GM12878 (cell line): ENCODE measurements at regions not wholly inside any gene's neighbourhood (a gene's known extent, or its start where the extent isn't known, plus 50 kb on each side); places are given as distances from the start of the nearest gene placed in this dataset.

ENCODE experiments used
- BCL11A ChIP-seq: IDR thresholded peaks from 2 replicates; pipeline ENCODE4 v1.6.1; 2011; ENCODE audit warnings: low read depth, low read length
- CEBPZ ChIP-seq: fragments of 150-350 bp; IDR thresholded peaks from 2 replicates; pipeline ENCODE4 v1.6.1; 2016; ENCODE audit warnings: low read depth, low read length
- CTCF ChIP-seq, 3 experiments: IDR thresholded peaks in 2 of 3; conservative IDR thresholded peaks in 1 of 3; 2 replicates each; pipeline ENCODE4 v1.5.1; 2011; ENCODE audit warnings: low read depth in 3 of 3, low read length in 3 of 3, mild to moderate bottlenecking in 3 of 3, control low read depth in 2 of 3, moderate library complexity in 2 of 3, inconsistent platforms in 1 of 3, mixed read lengths in 1 of 3; ENCODE audit not compliant: control insufficient read depth in 2 of 3, insufficient read depth in 1 of 3; ENCODE audit errors: extremely low read depth in 1 of 3
- GABPA ChIP-seq: IDR thresholded peaks from 2 replicates; pipeline ENCODE4 v1.6.1; 2014; ENCODE audit warnings: antibody characterized with exemption, low read depth, mild to moderate bottlenecking, inconsistent platforms
- POU2F2 ChIP-seq: IDR thresholded peaks from 3 replicates; pipeline ENCODE4 v1.6.1; 2011; ENCODE audit warnings: low read depth, mild to moderate bottlenecking, low read length, borderline replicate concordance
- RAD21 ChIP-seq: IDR thresholded peaks from 2 replicates; pipeline ENCODE4 v1.6.1; 2011; ENCODE audit warnings: mild to moderate bottlenecking, low read depth, low read length, moderate library complexity; ENCODE audit not compliant: insufficient read depth
- TAF1 ChIP-seq: IDR thresholded peaks from 2 replicates; pipeline ENCODE4 v1.6.1; 2011; ENCODE audit warnings: mild to moderate bottlenecking, low read depth, low read length, borderline replicate concordance
- YY1 ChIP-seq: IDR thresholded peaks from 2 replicates; pipeline ENCODE4 v1.6.1; 2011; ENCODE audit warnings: low read depth, mild to moderate bottlenecking, low read length
- TF ChIP-seq, protein P1 (sequence below): fragments of 450-650 bp; IDR thresholded peaks from 2 replicates; pipeline ENCODE4 v1.6.1; 2017; ENCODE audit warnings: mild to moderate bottlenecking
- TF ChIP-seq, protein P2 (sequence below): IDR thresholded peaks from 2 replicates; pipeline ENCODE4 v1.6.1; 2012; ENCODE audit warnings: low read depth, low read length, improper control_type of control experiment

- no peak for TF ChIP-seq BCL11A
- TF ChIP-seq, protein P1, sequence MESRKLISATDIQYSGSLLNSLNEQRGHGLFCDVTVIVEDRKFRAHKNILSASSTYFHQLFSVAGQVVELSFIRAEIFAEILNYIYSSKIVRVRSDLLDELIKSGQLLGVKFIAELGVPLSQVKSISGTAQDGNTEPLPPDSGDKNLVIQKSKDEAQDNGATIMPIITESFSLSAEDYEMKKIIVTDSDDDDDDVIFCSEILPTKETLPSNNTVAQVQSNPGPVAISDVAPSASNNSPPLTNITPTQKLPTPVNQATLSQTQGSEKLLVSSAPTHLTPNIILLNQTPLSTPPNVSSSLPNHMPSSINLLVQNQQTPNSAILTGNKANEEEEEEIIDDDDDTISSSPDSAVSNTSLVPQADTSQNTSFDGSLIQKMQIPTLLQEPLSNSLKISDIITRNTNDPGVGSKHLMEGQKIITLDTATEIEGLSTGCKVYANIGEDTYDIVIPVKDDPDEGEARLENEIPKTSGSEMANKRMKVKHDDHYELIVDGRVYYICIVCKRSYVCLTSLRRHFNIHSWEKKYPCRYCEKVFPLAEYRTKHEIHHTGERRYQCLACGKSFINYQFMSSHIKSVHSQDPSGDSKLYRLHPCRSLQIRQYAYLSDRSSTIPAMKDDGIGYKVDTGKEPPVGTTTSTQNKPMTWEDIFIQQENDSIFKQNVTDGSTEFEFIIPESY, result no peak
- TF ChIP-seq CTCF (IDR thresholded peaks at IDR 0.05 in 2 of 3, conservative IDR thresholded peaks at IDR 0.05 in 1 of 3; ENCODE audit: control insufficient read depth in 2 of 3, extremely low read depth in 1 of 3, insufficient read depth in 1 of 3, low read depth in 3 of 3, low read length in 3 of 3), result no peak
- TF ChIP-seq GABPA, result no peak
- TF ChIP-seq RAD21, result no peak
- TF ChIP-seq TAF1, result no peak
- no peak for TF ChIP-seq YY1
- no peak for TF ChIP-seq POU2F2
- TF ChIP-seq, protein P2, sequence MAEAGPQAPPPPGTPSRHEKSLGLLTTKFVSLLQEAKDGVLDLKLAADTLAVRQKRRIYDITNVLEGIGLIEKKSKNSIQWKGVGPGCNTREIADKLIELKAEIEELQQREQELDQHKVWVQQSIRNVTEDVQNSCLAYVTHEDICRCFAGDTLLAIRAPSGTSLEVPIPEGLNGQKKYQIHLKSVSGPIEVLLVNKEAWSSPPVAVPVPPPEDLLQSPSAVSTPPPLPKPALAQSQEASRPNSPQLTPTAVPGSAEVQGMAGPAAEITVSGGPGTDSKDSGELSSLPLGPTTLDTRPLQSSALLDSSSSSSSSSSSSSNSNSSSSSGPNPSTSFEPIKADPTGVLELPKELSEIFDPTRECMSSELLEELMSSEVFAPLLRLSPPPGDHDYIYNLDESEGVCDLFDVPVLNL, result no peak
- no peak for TF ChIP-seq CEBPZ
These were observed 392.8 kb downstream of the SEC23A start for GRCh38 chr14:38710196-38710595.
